ENCODE measurements at regions not wholly inside any gene's neighbourhood (a gene's known extent, or its start where the extent isn't known, plus 50 kb on each side); places are given as distances from the start of the nearest gene placed in this dataset.
"Not testable (repeated sequence)": the region's sequence is repeated elsewhere in the genome, so short reads cannot be mapped to it uniquely, and the experiment has no call there.

- WGBS, result 100% methylated on average over 1 of the region's 3 CpGs
- Histone ChIP-seq H3K9me3 (ENCODE audit: insufficient read depth, low read depth, low read length) (no peaks in the 10 kb centered on the region), H3K27ac (ENCODE audit: low read depth, low read length) (no peak overlapping the region), H3K27me3 (ENCODE audit: insufficient read depth, low read length) (no peaks in the 10 kb centered on the region), H3K9ac (ENCODE audit: low read depth, low read length) (no peak overlapping the region), H3K36me3 (ENCODE audit: insufficient read depth, low read length) (no peaks in the 10 kb centered on the region), H3K4me1 (ENCODE audit: insufficient read depth, low read length) (peaks cover 38% of the 10 kb centered on the region), H3K4me3 (ENCODE audit: low read length) (no peak overlapping the region)
These were observed 221.1 kb downstream of the ZNF674 start for GRCh38 chrX:46324166-46324565.

- WGBS, result 88% methylated on average over 4 of the region's 5 CpGs
- not testable (repeated sequence) for H3K36me3 ChIP-seq (ENCODE audit: insufficient read depth, low read length); H3K27me3 ChIP-seq (ENCODE audit: insufficient read depth, low read length); H3K9ac ChIP-seq (ENCODE audit: low read depth, low read length); H3K27ac ChIP-seq (ENCODE audit: low read depth, low read length); H3K4me3 ChIP-seq (ENCODE audit: low read length); H3K9me3 ChIP-seq (ENCODE audit: insufficient read depth, low read depth, low read length)
- H3K4me1 ChIP-seq (ENCODE audit: insufficient read depth, low read length), result peaks cover 26% of the 10 kb centered on the region
These were observed 222.3 kb downstream of the ZNF674 start for GRCh38 chrX:46322929-46323328.

GRCh38 chrX:46321676-46322075 lies 223.5 kb downstream of the ZNF674 start:
- Histone ChIP-seq H3K4me1 (ENCODE audit: insufficient read depth, low read length) (peaks cover 26% of the 10 kb centered on the region), H3K36me3 (ENCODE audit: insufficient read depth, low read length) (no peaks in the 10 kb centered on the region), H3K9ac (ENCODE audit: low read depth, low read length) (no peak overlapping the region), H3K27me3 (ENCODE audit: insufficient read depth, low read length) (no peaks in the 10 kb centered on the region), H3K27ac (ENCODE audit: low read depth, low read length) (no peak overlapping the region), H3K4me3 (ENCODE audit: low read length) (no peak overlapping the region), H3K9me3 (ENCODE audit: insufficient read depth, low read depth, low read length) (no peaks in the 10 kb centered on the region)

- Histone ChIP-seq H3K9ac (ENCODE audit: low read depth, low read length) (no peak overlapping the region), H3K27me3 (ENCODE audit: insufficient read depth, low read length) (no peaks in the 10 kb centered on the region), H3K36me3 (ENCODE audit: insufficient read depth, low read length) (no peaks in the 10 kb centered on the region), H3K9me3 (ENCODE audit: insufficient read depth, low read depth, low read length) (no peaks in the 10 kb centered on the region), H3K27ac (ENCODE audit: low read depth, low read length) (no peak overlapping the region), H3K4me1 (ENCODE audit: insufficient read depth, low read length) (peaks cover 10% of the 10 kb centered on the region), H3K4me3 (ENCODE audit: low read length) (no peak overlapping the region)
- 100% methylated on average over 1 of the region's 1 CpG for WGBS
These were observed 225.5 kb downstream of the ZNF674 start for GRCh38 chrX:46319750-46320149.

GRCh38 chrX:46318551-46318950 lies 226.7 kb downstream of the ZNF674 start:
- Histone ChIP-seq H3K4me3 (ENCODE audit: low read length) (no peak overlapping the region), H3K27me3 (ENCODE audit: insufficient read depth, low read length) (no peaks in the 10 kb centered on the region), H3K4me1 (ENCODE audit: insufficient read depth, low read length) (peaks cover 6% of the 10 kb centered on the region), H3K9me3 (ENCODE audit: insufficient read depth, low read depth, low read length) (no peaks in the 10 kb centered on the region), H3K27ac (ENCODE audit: low read depth, low read length) (no peak overlapping the region), H3K9ac (ENCODE audit: low read depth, low read length) (no peak overlapping the region), H3K36me3 (ENCODE audit: insufficient read depth, low read length) (no peaks in the 10 kb centered on the region)
- 86% methylated on average over 3 of the region's 3 CpGs for WGBS

GRCh38 chrX:46317163-46317562 lies 228.1 kb downstream of the ZNF674 start:
- no peaks in the 10 kb centered on the region for H3K27me3 ChIP-seq (ENCODE audit: insufficient read depth, low read length)
- no peak overlapping the region for H3K27ac ChIP-seq (ENCODE audit: low read depth, low read length)
- no peaks in the 10 kb centered on the region for H3K36me3 ChIP-seq (ENCODE audit: insufficient read depth, low read length)
- H3K4me1 ChIP-seq (ENCODE audit: insufficient read depth, low read length), result peaks cover 6% of the 10 kb centered on the region
- H3K9ac ChIP-seq (ENCODE audit: low read depth, low read length), result no peak overlapping the region
- 56% methylated on average over 1 of the region's 1 CpG for WGBS
- H3K9me3 ChIP-seq (ENCODE audit: insufficient read depth, low read depth, low read length), result no peaks in the 10 kb centered on the region
- no peak overlapping the region for H3K4me3 ChIP-seq (ENCODE audit: low read length)

GRCh38 chrX:46311581-46312120 lies 233.6 kb downstream of the ZNF674 start:
- Histone ChIP-seq H3K4me3 (ENCODE audit: low read length) (no peak overlapping the region), H3K27ac (ENCODE audit: low read depth, low read length) (no peak overlapping the region), H3K27me3 (ENCODE audit: insufficient read depth, low read length) (no peaks in the 10 kb centered on the region), H3K9me3 (ENCODE audit: insufficient read depth, low read depth, low read length) (no peaks in the 10 kb centered on the region), H3K9ac (ENCODE audit: low read depth, low read length) (no peak overlapping the region), H3K4me1 (ENCODE audit: insufficient read depth, low read length) (peaks cover 9% of the 10 kb centered on the region; the same call in 1 of the 2 replicates), H3K36me3 (ENCODE audit: insufficient read depth, low read length) (no peaks in the 10 kb centered on the region)
- 83% methylated on average over 2 of the region's 4 CpGs for WGBS

GRCh38 chrX:46310815-46311497 lies 234.3 kb downstream of the ZNF674 start:
- Histone ChIP-seq H3K36me3 (ENCODE audit: insufficient read depth, low read length) (no peaks in the 10 kb centered on the region), H3K4me3 (ENCODE audit: low read length) (no peak overlapping the region), H3K4me1 (ENCODE audit: insufficient read depth, low read length) (peaks cover 9% of the 10 kb centered on the region; the same call in 1 of the 2 replicates), H3K27me3 (ENCODE audit: insufficient read depth, low read length) (no peaks in the 10 kb centered on the region), H3K27ac (ENCODE audit: low read depth, low read length) (peak overlapping the region; percentile 92; the same call in 1 of the 2 replicates), H3K9ac (ENCODE audit: low read depth, low read length) (0 out of 2 replicates have a peak overlapping the region, but pooled peaks have one; percentile 17), H3K9me3 (ENCODE audit: insufficient read depth, low read depth, low read length) (peaks cover 4% of the 10 kb centered on the region; the same call in 1 of the 2 replicates)
- 83% methylated on average over 4 of the region's 4 CpGs for WGBS

- H3K27ac ChIP-seq (ENCODE audit: low read depth, low read length), result no peak overlapping the region
- no peaks in the 10 kb centered on the region for H3K36me3 ChIP-seq (ENCODE audit: insufficient read depth, low read length)
- H3K9ac ChIP-seq (ENCODE audit: low read depth, low read length), result no peak overlapping the region
- no peak overlapping the region for H3K4me3 ChIP-seq (ENCODE audit: low read length)
- H3K4me1 ChIP-seq (ENCODE audit: insufficient read depth, low read length), result peaks cover 9% of the 10 kb centered on the region; the same call in 1 of the 2 replicates
- H3K9me3 ChIP-seq (ENCODE audit: insufficient read depth, low read depth, low read length), result peaks cover 15% of the 10 kb centered on the region
- H3K27me3 ChIP-seq (ENCODE audit: insufficient read depth, low read length), result no peaks in the 10 kb centered on the region
- WGBS, result 31% methylated on average over 1 of the region's 3 CpGs
These were observed 237.1 kb downstream of the ZNF674 start for GRCh38 chrX:46308110-46308509.

- no peak overlapping the region for H3K9ac ChIP-seq (ENCODE audit: low read depth, low read length)
- H3K36me3 ChIP-seq (ENCODE audit: insufficient read depth, low read length), result no peaks in the 10 kb centered on the region
- WGBS, result 95% methylated on average over 2 of the region's 3 CpGs
- peaks cover 8% of the 10 kb centered on the region; the same call in 1 of the 2 replicates for H3K4me1 ChIP-seq (ENCODE audit: insufficient read depth, low read length)
- no peak overlapping the region for H3K27ac ChIP-seq (ENCODE audit: low read depth, low read length)
- peaks cover 15% of the 10 kb centered on the region for H3K9me3 ChIP-seq (ENCODE audit: insufficient read depth, low read depth, low read length)
- H3K27me3 ChIP-seq (ENCODE audit: insufficient read depth, low read length), result no peaks in the 10 kb centered on the region
- no peak overlapping the region for H3K4me3 ChIP-seq (ENCODE audit: low read length)
These were observed 239.1 kb downstream of the ZNF674 start for GRCh38 chrX:46306103-46306502.

- H3K9ac ChIP-seq (ENCODE audit: low read depth, low read length), result no peak overlapping the region
- no peaks in the 10 kb centered on the region for H3K27me3 ChIP-seq (ENCODE audit: insufficient read depth, low read length)
- H3K4me1 ChIP-seq (ENCODE audit: insufficient read depth, low read length), result peaks cover under 1% of the 10 kb centered on the region; the same call in 1 of the 2 replicates
- no peak overlapping the region for H3K27ac ChIP-seq (ENCODE audit: low read depth, low read length)
- H3K9me3 ChIP-seq (ENCODE audit: insufficient read depth, low read depth, low read length), result peaks cover 15% of the 10 kb centered on the region
- no peaks in the 10 kb centered on the region for H3K36me3 ChIP-seq (ENCODE audit: insufficient read depth, low read length)
- no peak overlapping the region for H3K4me3 ChIP-seq (ENCODE audit: low read length)
- 80% methylated on average over 1 of the region's 2 CpGs for WGBS
These were observed 239.8 kb downstream of the ZNF674 start for GRCh38 chrX:46305431-46305830.

Data from HUES64 (cell line).